Panc1 (cell line): ENCODE measurements at regions not wholly inside any gene's neighbourhood (a gene's known extent, or its start where the extent isn't known, plus 50 kb on each side); places are given as distances from the start of the nearest gene placed in this dataset.

Source experiments
- POLR2AphosphoS5 ChIP-seq: IDR thresholded peaks from 2 replicates; pipeline ENCODE4 v1.6.1; 2012; ENCODE audit warnings: mild to moderate bottlenecking, low read depth, low read length, moderate library complexity
- REST ChIP-seq, 2 experiments: IDR thresholded peaks; 2 replicates each; pipeline ENCODE4 v1.6.1; 2011 to 2012; ENCODE audit warnings: low read depth in 2 of 2, control low read depth in 1 of 2, low read length in 1 of 2, mild to moderate bottlenecking in 1 of 2, moderate library complexity in 1 of 2; ENCODE audit not compliant: insufficient read depth in 1 of 2
- TF ChIP-seq, protein P1 (sequence below): fragments of 450-650 bp; IDR thresholded peaks from 2 replicates; pipeline ENCODE4 v1.5.1; 2017; ENCODE audit warnings: mild to moderate bottlenecking

DNA sequence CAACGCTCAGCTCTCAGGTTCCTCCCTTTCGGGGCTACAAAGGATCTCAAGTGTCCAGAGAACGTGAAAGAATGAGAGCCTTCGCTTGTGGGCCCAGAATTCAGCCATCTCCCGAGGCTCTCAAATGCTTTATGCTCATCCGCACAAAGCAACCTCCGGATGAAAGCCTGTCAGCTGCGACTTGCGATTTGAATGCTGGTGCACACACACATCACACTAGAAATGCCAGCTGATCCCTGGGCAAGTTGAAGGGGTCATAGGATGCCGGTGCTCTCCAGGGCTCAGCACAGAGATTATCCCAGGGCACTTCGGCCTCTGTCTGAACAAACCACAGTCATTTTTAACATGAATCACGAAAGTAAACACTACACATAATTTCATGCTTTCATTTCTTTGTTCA lies 141.8 kb upstream of the MYT1L start:
- TF ChIP-seq, protein P1, sequence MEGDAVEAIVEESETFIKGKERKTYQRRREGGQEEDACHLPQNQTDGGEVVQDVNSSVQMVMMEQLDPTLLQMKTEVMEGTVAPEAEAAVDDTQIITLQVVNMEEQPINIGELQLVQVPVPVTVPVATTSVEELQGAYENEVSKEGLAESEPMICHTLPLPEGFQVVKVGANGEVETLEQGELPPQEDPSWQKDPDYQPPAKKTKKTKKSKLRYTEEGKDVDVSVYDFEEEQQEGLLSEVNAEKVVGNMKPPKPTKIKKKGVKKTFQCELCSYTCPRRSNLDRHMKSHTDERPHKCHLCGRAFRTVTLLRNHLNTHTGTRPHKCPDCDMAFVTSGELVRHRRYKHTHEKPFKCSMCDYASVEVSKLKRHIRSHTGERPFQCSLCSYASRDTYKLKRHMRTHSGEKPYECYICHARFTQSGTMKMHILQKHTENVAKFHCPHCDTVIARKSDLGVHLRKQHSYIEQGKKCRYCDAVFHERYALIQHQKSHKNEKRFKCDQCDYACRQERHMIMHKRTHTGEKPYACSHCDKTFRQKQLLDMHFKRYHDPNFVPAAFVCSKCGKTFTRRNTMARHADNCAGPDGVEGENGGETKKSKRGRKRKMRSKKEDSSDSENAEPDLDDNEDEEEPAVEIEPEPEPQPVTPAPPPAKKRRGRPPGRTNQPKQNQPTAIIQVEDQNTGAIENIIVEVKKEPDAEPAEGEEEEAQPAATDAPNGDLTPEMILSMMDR, result no peak
- TF ChIP-seq REST (IDR thresholded peaks at IDR 0.05; ENCODE audit: insufficient read depth in 1 of 2, low read depth in 2 of 2, low read length in 1 of 2) (no peak), POLR2AphosphoS5 (no peak)
